ENCODE measurements at regions not wholly inside any gene's neighbourhood (a gene's known extent, or its start where the extent isn't known, plus 50 kb on each side); places are given as distances from the start of the nearest gene placed in this dataset.

DNA sequence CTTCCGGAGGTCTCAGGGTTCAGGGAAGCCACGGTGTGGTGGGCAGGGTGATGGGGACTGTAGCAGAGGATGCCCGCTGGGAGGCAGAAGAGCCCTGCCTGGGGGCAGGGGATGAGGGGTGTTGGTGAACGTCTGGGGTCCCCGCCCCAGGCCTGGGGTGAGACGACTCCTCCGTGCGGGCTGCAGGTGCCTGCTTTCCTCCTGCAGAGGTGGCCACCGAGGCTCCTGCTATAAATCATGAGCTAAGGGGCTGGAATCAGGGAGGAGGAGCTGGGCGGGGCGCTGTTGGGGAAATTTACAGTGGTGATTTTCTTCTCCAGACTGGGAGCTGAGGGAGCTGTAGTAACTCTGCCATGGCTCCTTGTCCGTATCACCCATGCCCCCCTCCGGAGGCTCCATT lies 167.0 kb downstream of the MRM1 start:
- TF ChIP-seq TAF1 (IDR thresholded peaks at IDR 0.05; ENCODE audit: borderline replicate concordance, low read depth, low read length), result no peak
- TF ChIP-seq POLR2A (IDR thresholded peaks at IDR 0.05; ENCODE audit: low read depth, low read length), result no peak
- TF ChIP-seq POLR2AphosphoS5 (IDR thresholded peaks at IDR 0.05; ENCODE audit: low read depth, low read length), result no peak

All from GM12892 (cell line).